Activated T-cell treated with anti-CD3 and anti-CD28 coated beads, Interleukin-2, amount 50 U/mL, for 24 hours (primary cell): ENCODE measurements at regions not wholly inside any gene's neighbourhood (a gene's known extent, or its start where the extent isn't known, plus 50 kb on each side); places are given as distances from the start of the nearest gene placed in this dataset.
"Not testable (repeated sequence)": the region's sequence is repeated elsewhere in the genome, so short reads cannot be mapped to it uniquely, and the experiment has no call there.

Experiments used
- DNase-seq: peaks from one replicate; pipeline ENCODE4 v3.0.0-alpha.2; 2020
- H3K27ac Mint-ChIP-seq: 2 replicates; pipeline ENCODE4 v1.8.0; 2020; ENCODE audit warnings: mild to moderate bottlenecking, mixed read lengths
- H3K27me3 Mint-ChIP-seq: 2 replicates; pipeline ENCODE4 v1.8.0; 2020; ENCODE audit warnings: mixed read lengths
- H3K36me3 Mint-ChIP-seq: 2 replicates; pipeline ENCODE4 v1.8.0; 2020; ENCODE audit warnings: low read depth, mixed read lengths
- H3K4me1 Mint-ChIP-seq: 2 replicates; pipeline ENCODE4 v1.8.0; 2020; ENCODE audit warnings: low read depth, mixed read lengths
- H3K4me3 Mint-ChIP-seq: 2 replicates; pipeline ENCODE4 v1.8.0; 2020; ENCODE audit warnings: mild to moderate bottlenecking, moderate library complexity, mixed read lengths
- H3K9me3 Mint-ChIP-seq: 2 replicates; pipeline ENCODE4 v1.8.0; 2020; ENCODE audit warnings: mixed read lengths

DNA sequence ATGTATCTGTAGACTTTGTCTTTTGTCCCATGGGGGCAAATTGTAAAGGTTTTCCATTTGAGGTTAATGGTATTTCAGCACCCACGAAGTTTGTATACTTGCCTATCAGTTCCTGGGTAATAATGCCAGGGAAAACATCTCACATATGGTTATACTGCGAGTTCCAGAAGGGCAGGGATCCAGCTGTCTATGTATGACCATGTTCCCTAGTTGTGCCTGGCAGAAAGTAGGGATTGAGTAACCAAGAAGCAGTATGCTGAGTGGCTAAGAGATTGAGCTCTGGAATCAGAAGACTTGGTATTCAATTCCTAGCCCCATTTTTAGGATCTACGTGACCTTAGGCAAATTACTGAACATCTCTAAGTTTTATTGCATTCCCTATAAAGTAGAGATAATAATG lies 173.2 kb upstream of the PWP1 start:
- Mint-ChIP-seq H3K9me3 (no peaks in the 10 kb centered on the region), H3K27me3 (no peaks in the 10 kb centered on the region), H3K27ac (no peak overlapping the region), H3K4me1 (peaks cover 20% of the 10 kb centered on the region), H3K4me3 (no peak overlapping the region), H3K36me3 (no peaks in the 10 kb centered on the region)
- no peak for DNase-seq

DNA sequence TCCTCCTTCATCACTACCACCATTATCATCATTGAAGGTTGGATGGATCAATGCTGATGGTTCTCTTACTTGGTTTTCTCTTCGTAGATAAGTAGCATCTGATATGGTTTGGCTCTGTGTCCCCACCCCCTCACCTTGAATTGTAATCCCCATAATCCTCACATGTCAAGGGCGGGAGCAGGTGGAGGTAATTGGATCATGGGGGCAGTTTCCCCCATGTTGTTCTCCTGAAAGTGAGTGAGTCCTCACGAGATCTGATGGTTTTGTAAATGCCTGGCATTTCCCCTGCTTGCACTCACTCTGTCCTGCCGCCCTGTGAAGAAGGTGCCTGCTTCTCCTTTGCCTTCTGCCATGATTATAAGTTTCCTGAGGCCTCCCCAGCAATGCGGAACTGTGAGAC lies 172.4 kb upstream of the PWP1 start:
- Mint-ChIP-seq H3K27ac (no peak overlapping the region), H3K36me3 (peaks cover 3% of the 10 kb centered on the region)

DNA sequence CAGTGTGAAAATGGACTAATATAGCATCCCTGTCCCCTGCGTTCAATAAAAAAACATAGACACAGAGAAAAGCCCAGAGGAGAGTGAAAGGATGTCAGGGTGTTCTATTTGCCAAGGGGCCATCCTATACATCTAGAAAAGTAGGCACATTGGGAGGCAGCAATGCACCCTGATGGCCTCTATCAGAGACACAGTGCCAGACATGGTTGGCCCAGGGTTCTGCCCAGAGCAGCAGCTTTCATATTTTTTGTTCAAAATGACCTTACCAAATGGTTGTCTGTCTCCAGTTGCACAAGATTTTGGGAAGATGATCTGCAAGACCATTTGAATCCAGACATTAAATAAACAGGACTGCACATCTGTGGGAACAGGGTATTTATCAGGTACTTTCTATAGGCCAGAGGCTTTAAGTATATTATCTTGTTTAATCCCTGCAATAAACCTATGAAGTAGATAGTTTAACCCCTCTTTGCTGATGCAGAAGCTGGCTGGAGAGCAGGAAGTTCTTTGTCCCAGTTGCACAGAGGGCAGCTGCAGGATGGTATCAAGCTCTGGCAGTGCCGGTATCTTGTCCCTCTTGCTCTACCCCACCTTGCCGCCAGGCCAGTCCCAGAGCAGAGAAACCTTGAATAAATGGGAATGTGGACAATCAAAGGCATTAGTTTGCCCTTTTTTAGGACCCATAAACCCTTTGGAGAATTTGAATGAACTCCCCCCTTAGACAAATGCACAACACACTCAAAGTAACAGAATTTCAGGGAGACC lies 171.8 kb upstream of the PWP1 start:
- H3K9me3 Mint-ChIP-seq: peaks cover under 1% of the 10 kb centered on the region
- DNase-seq: no peak

More for the DNA sequence above, 172.4 kb upstream of the PWP1 start:
- no peak for DNase-seq
- H3K9me3 Mint-ChIP-seq: no peaks in the 10 kb centered on the region
- H3K4me1 Mint-ChIP-seq: peaks cover 20% of the 10 kb centered on the region
- no peak overlapping the region for H3K4me3 Mint-ChIP-seq
- no peaks in the 10 kb centered on the region for H3K27me3 Mint-ChIP-seq

DNA sequence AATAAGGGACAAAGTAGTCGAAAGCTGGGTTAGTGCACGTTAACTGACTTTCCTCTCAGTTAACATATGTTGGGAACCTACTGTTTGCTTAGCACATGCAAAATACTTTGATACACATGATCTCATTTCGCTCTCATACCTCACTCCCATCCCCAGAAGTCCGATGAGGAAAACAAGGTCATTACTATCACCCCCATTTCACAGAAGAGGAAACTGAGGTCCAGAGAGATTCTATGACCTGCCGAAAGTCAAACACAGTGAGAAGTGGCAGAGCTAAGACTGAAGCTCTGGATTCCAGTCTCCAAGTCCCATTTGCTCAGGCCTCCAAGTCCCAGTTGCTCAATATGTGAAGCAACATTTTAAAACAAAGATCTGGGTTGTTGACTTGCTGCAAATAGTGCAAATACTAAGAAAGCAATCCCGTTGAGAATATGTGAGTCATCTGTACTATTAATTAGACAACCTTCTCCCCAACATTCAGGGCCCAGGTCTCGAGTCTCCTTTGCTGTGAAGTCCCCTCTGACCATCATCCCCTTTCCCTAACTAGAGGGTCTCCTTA lies 170.6 kb upstream of the PWP1 start:
- no peaks in the 10 kb centered on the region for H3K27me3 Mint-ChIP-seq
- no peak overlapping the region for H3K4me3 Mint-ChIP-seq
- peaks cover 13% of the 10 kb centered on the region for H3K36me3 Mint-ChIP-seq
- H3K9me3 Mint-ChIP-seq: peaks cover 3% of the 10 kb centered on the region
- no peak for DNase-seq
- H3K27ac Mint-ChIP-seq: peak overlapping the region; percentile 83
- peaks cover 20% of the 10 kb centered on the region for H3K4me1 Mint-ChIP-seq

More for the DNA sequence above, 171.8 kb upstream of the PWP1 start:
- Mint-ChIP-seq H3K27me3 (no peaks in the 10 kb centered on the region), H3K4me1 (peaks cover 20% of the 10 kb centered on the region), H3K4me3 (no peak overlapping the region), H3K27ac (no peak overlapping the region), H3K36me3 (peaks cover 3% of the 10 kb centered on the region)

GRCh38 chr12:107515446-107515958 lies 170.1 kb upstream of the PWP1 start:
- peaks cover 3% of the 10 kb centered on the region for H3K9me3 Mint-ChIP-seq
- H3K27me3 Mint-ChIP-seq: no peaks in the 10 kb centered on the region
- peak overlapping the region; percentile 83 for H3K27ac Mint-ChIP-seq
- H3K4me3 Mint-ChIP-seq: no peak overlapping the region
- DNase-seq: peak; percentile 45
- H3K36me3 Mint-ChIP-seq: peaks cover 18% of the 10 kb centered on the region
- peaks cover 20% of the 10 kb centered on the region for H3K4me1 Mint-ChIP-seq

- H3K4me3 Mint-ChIP-seq, H3K27ac Mint-ChIP-seq, H3K27me3 Mint-ChIP-seq, DNase-seq: not testable (repeated sequence)
- Mint-ChIP-seq H3K9me3 (peaks cover 15% of the 10 kb centered on the region), H3K36me3 (peaks cover 35% of the 10 kb centered on the region), H3K4me1 (peaks cover 19% of the 10 kb centered on the region)
Observed at GRCh38 chr12:107517816-107518215, 167.8 kb upstream of the PWP1 start.

DNA sequence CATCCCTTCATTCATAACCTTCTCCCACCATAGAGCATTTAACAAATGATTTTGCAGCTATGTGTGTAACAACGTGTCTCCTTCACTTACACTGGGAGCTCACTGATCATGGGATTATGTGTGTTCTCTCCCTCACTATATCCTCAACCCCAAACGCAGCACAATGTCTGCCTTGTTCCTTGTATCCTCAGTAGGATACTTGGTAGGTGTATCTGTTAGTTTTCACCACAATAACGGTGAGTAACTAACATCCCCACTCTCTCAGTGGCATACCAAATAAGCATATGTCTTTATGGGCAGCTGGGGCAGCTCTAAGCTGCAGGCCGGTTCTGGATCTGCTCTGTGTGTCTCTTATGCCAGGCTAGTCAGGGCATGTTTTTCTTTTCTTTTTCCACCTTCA lies 166.7 kb upstream of the PWP1 start:
- no peak overlapping the region for H3K27ac Mint-ChIP-seq
- peaks cover 35% of the 10 kb centered on the region for H3K36me3 Mint-ChIP-seq
- no peaks in the 10 kb centered on the region for H3K27me3 Mint-ChIP-seq
- H3K4me1 Mint-ChIP-seq: peaks cover 19% of the 10 kb centered on the region
- H3K4me3 Mint-ChIP-seq: no peak overlapping the region
- no peak for DNase-seq
- peaks cover 15% of the 10 kb centered on the region for H3K9me3 Mint-ChIP-seq

- Mint-ChIP-seq H3K4me3 (no peak overlapping the region), H3K27me3 (no peaks in the 10 kb centered on the region), H3K9me3 (peaks cover 15% of the 10 kb centered on the region), H3K27ac (no peak overlapping the region), H3K36me3 (peaks cover 35% of the 10 kb centered on the region), H3K4me1 (peaks cover 13% of the 10 kb centered on the region)
- no peak for DNase-seq
Observed at GRCh38 chr12:107519906-107520859, 165.4 kb upstream of the PWP1 start.

DNA sequence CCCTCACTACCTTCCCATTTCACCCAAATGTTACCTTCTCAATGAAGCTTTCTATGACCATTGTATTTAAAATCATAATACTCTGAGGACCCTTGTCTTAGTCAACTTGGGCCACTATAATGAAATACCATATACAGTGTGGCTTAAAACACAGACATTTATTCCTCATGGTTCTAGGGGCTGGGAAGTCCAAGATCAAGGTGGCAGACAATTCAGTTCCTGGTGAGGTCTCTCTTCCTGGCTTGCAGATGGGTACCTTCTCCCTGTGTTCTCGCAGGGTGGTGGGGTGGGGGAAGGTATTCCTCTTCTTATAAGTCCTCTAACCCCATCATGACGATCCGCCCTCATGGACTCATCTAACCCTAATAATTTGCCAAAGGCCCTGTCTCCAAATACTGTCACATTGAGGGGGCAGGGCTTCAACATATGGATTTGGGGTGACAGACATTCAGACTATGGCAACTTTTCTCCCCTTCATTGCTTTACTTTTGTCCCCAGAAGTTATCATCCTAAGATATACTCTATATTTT lies 163.7 kb upstream of the PWP1 start:
- Mint-ChIP-seq H3K4me3 (no peak overlapping the region), H3K4me1 (peaks cover 9% of the 10 kb centered on the region), H3K27me3 (no peaks in the 10 kb centered on the region), H3K36me3 (peaks cover 35% of the 10 kb centered on the region), H3K9me3 (peaks cover 15% of the 10 kb centered on the region), H3K27ac (no peak overlapping the region)
- DNase-seq: no peak

- Mint-ChIP-seq H3K36me3 (peaks cover 32% of the 10 kb centered on the region), H3K4me1 (peaks cover 9% of the 10 kb centered on the region)
- DNase-seq: no peak
Observed at GRCh38 chr12:107522692-107523477, 162.7 kb upstream of the PWP1 start.

GRCh38 chr12:107523775-107524535 lies 161.6 kb upstream of the PWP1 start:
- Mint-ChIP-seq H3K4me1 (peaks cover 9% of the 10 kb centered on the region), H3K36me3 (peaks cover 30% of the 10 kb centered on the region), H3K4me3 (no peak overlapping the region), H3K27ac (no peak overlapping the region), H3K9me3 (peaks cover 13% of the 10 kb centered on the region), H3K27me3 (no peaks in the 10 kb centered on the region)
- DNase-seq: no peak

More at GRCh38 chr12:107522692-107523477, 162.7 kb upstream of the PWP1 start:
- Mint-ChIP-seq H3K27me3 (no peaks in the 10 kb centered on the region), H3K9me3 (peaks cover 15% of the 10 kb centered on the region), H3K4me3 (no peak overlapping the region), H3K27ac (no peak overlapping the region)

- peaks cover 19% of the 10 kb centered on the region for H3K36me3 Mint-ChIP-seq
- H3K27me3 Mint-ChIP-seq: no peaks in the 10 kb centered on the region
- no peak overlapping the region for H3K4me3 Mint-ChIP-seq
- H3K27ac Mint-ChIP-seq: no peak overlapping the region
- peaks cover 9% of the 10 kb centered on the region for H3K4me1 Mint-ChIP-seq
- H3K9me3 Mint-ChIP-seq: peaks cover 11% of the 10 kb centered on the region
- DNase-seq: no peak
Observed at GRCh38 chr12:107525063-107525718, 160.4 kb upstream of the PWP1 start.
